Type B pancreatic cell (in vitro differentiated cells): ENCODE measurements at regions not wholly inside any gene's neighbourhood (a gene's known extent, or its start where the extent isn't known, plus 50 kb on each side); places are given as distances from the start of the nearest gene placed in this dataset.
"Not testable (repeated sequence)": the region's sequence is repeated elsewhere in the genome, so short reads cannot be mapped to it uniquely, and the experiment has no call there.

Experiments
- DNase-seq: peaks from one replicate; pipeline ENCODE4 v3.0.0; 2021; ENCODE audit warnings: mixed read lengths; ENCODE audit not compliant: unreplicated experiment; ENCODE audit errors: extremely low spot score
- H3K27ac Mint-ChIP-seq: 2 replicates; pipeline ENCODE4 v1.8.0; 2021; ENCODE audit warnings: mild to moderate bottlenecking, mixed read lengths
- H3K27me3 Mint-ChIP-seq: 2 replicates; pipeline ENCODE4 v1.8.0; 2021; ENCODE audit warnings: mixed read lengths
- H3K36me3 Mint-ChIP-seq: 2 replicates; pipeline ENCODE4 v1.8.0; 2021; ENCODE audit warnings: mixed read lengths
- H3K4me1 Mint-ChIP-seq: one replicate; pipeline ENCODE4 v1.8.0; 2021; ENCODE audit warnings: mixed read lengths; ENCODE audit not compliant: unreplicated experiment
- H3K4me3 Mint-ChIP-seq: 2 replicates; pipeline ENCODE4 v1.8.0; 2021; ENCODE audit warnings: mild to moderate bottlenecking, mixed read lengths
- H3K9me3 Mint-ChIP-seq: 2 replicates; pipeline ENCODE4 v1.8.0; 2021; ENCODE audit warnings: mixed read lengths
- TF ChIP-seq, protein P1 (sequence below): fragments of 200-600 bp; sonication (generic); conservative IDR thresholded peaks from 2 replicates; pipeline ENCODE4 v1.5.0; 2021; ENCODE audit warnings: antibody characterized with exemption, mild to moderate bottlenecking

DNA sequence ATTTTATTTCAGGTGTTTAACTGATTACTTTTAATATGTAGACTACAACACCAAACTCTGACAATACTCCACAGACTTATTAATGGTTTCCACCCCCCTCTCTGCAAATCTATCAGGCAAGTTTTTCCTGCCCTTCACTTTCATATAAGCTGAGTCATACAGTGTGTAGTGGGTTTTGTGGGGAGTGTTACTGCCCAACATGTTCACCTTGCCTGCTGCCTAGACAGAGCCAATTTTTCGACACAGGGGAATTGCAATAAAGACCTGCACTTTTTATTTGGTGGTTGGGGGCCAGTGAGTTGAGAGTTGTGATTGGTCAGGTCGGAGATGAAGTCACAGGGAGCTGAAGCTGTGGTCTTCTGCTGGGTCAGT is 119.7 kb downstream of the PPIAL4G start:
- Mint-ChIP-seq H3K4me1 (peaks cover 18% of the 10 kb centered on the region), H3K4me3 (peak overlapping the region; percentile 88)

DNA sequence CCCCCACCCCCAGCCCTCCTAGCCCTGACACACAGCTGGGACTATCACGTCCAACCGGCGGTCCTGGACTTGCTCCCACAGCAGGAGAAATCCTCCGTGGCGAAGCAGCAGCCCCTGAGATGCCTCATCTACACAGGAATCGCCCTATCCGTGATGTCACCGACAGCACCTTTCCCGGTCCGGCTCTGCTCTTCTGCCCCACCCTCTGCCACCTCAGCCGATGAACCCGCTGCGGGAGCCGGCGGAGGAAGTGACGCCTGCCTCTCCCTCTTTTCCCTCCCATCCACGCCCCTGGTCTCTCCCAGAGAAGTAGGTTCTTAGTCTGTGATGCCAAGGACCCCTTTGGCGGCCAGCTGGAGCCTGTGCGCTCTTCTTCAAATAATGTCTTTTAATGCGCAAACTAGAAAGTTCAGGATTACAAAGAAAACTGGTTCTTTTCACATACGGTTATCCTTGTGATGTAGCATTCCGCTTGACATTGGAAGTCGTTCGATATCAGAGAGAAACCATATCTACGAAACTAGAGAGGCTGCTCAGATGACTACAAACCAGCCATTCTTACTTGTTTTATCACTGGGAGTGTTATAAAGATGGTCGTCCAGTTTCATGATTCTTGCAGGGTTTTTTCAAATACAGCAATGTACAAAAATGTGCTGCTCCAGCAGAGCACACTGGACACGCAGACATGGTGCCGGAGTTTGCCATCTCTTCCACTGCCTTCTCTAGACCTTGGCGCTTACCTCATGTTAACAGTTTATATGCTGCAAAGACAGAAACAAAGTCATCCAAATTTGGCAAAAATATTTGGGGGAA is 120.3 kb downstream of the PPIAL4G start:
- H3K9me3 Mint-ChIP-seq: no peaks in the 10 kb centered on the region
- peaks cover 18% of the 10 kb centered on the region for H3K4me1 Mint-ChIP-seq
- peaks cover 3% of the 10 kb centered on the region for H3K36me3 Mint-ChIP-seq
- DNase-seq: no peak
- H3K27me3 Mint-ChIP-seq: peaks cover 49% of the 10 kb centered on the region
- peak overlapping the region; percentile 88 for H3K4me3 Mint-ChIP-seq
- peak overlapping the region; percentile 91 for H3K27ac Mint-ChIP-seq
- TF ChIP-seq, protein P1, sequence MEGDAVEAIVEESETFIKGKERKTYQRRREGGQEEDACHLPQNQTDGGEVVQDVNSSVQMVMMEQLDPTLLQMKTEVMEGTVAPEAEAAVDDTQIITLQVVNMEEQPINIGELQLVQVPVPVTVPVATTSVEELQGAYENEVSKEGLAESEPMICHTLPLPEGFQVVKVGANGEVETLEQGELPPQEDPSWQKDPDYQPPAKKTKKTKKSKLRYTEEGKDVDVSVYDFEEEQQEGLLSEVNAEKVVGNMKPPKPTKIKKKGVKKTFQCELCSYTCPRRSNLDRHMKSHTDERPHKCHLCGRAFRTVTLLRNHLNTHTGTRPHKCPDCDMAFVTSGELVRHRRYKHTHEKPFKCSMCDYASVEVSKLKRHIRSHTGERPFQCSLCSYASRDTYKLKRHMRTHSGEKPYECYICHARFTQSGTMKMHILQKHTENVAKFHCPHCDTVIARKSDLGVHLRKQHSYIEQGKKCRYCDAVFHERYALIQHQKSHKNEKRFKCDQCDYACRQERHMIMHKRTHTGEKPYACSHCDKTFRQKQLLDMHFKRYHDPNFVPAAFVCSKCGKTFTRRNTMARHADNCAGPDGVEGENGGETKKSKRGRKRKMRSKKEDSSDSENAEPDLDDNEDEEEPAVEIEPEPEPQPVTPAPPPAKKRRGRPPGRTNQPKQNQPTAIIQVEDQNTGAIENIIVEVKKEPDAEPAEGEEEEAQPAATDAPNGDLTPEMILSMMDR: no peak

More for the DNA sequence above, 119.7 kb downstream of the PPIAL4G start:
- Mint-ChIP-seq H3K9me3 (no peaks in the 10 kb centered on the region), H3K27me3 (peaks cover 43% of the 10 kb centered on the region), H3K36me3 (peaks cover 3% of the 10 kb centered on the region), H3K27ac (peak overlapping the region; percentile 91)
- DNase-seq: no peak
- TF ChIP-seq, protein P1: no peak

DNA sequence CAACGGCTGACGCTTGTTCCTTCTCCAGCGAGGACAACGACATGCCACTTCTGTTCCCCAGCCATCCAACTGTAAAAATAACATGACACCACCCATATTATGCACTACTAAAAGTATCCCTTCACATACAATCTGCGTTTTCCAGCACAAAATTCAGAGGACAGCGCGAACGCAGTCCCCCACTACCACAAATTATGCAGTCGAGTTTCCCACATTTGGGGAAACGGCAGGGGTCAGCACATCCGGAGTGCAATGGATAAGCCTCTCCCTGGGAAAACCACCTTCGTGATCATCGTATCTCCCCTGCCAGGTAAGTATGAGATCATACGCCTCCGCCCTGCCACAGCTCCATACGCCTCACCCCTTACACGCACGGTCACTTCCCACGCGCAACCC is 120.9 kb downstream of the PPIAL4G start:
- DNase-seq: no peak
- Mint-ChIP-seq H3K4me1 (peaks cover 15% of the 10 kb centered on the region), H3K4me3 (peak overlapping the region; percentile 88), H3K27ac (peak overlapping the region; percentile 91), H3K27me3 (peaks cover 56% of the 10 kb centered on the region), H3K36me3 (peaks cover 3% of the 10 kb centered on the region), H3K9me3 (no peaks in the 10 kb centered on the region)
- TF ChIP-seq, protein P1: no peak

DNA sequence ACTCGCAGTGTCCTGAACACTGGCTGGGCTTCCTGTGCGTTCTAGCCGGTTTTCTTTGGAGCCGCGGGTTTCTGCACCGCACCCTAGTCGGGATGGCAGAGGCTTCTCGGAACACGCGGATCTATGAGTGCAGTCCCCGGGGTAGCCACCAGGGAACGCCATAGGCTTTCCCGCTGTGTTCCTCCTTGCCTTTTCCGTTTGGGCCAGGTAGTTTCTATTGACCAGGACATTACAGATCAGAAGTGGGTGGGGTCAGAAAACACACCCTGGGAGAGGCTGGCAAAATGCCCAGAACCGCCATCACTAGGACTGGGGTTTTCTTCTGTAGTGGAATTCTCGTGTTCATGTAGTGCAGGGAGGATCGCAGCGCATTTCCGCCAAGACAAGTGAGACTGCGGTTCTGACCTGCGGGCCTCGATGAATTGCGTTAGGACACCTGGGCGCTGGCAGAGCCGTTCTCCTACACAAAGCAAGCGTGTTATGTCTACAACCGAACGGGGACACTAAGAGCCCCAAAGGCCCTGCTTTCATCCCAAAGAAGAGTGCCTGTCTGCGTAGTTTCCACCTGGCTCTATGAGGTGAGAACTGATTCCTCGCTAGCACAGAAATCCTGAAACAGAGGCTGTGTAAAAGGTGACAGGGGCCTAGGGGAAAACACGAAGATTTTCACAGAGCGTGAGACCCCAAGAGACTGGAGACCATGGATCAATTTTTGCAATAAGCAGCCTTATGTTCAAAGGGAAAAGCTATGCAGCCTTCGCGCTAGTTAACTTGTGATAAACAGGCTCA is 121.5 kb downstream of the PPIAL4G start:
- peak overlapping the region; percentile 91 for H3K27ac Mint-ChIP-seq
- H3K9me3 Mint-ChIP-seq, H3K36me3 Mint-ChIP-seq, DNase-seq: not testable (repeated sequence)
- H3K4me1 Mint-ChIP-seq: peaks cover 15% of the 10 kb centered on the region
- H3K4me3 Mint-ChIP-seq: peak overlapping the region; percentile 88
- H3K27me3 Mint-ChIP-seq: peaks cover 61% of the 10 kb centered on the region
- TF ChIP-seq, protein P1: peak; percentile 67

DNA sequence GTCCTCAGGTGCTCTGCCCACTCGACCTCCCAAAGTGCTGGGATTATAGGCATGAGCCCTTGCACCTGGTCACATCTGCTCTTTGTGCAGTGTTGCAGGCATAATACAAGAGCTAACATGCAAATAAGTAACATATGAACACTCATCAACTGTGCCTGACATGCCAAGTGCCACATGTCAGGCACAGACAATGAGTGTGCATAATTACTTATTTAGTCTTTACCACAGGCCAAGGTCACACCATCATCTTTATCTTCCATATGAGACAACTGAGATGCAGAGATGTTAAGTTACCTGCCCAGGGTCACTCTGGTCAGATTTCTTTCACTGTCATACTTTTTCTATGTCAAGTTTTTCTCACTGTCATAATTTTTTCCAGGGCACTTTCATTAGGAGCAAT is 126.1 kb downstream of the PPIAL4G start:
- TF ChIP-seq, protein P1: no peak
- DNase-seq: no peak
- H3K4me3 Mint-ChIP-seq: no peak overlapping the region
- peaks cover 10% of the 10 kb centered on the region for H3K4me1 Mint-ChIP-seq
- peak overlapping the region; percentile 73 for H3K27ac Mint-ChIP-seq
- peaks cover 80% of the 10 kb centered on the region for H3K27me3 Mint-ChIP-seq
- H3K36me3 Mint-ChIP-seq: peaks cover 11% of the 10 kb centered on the region
- no peaks in the 10 kb centered on the region for H3K9me3 Mint-ChIP-seq
